Esophagus muscularis mucosa (tissue), 4 donors: ENCODE measurements at regions not wholly inside any gene's neighbourhood (a gene's known extent, or its start where the extent isn't known, plus 50 kb on each side); places are given as distances from the start of the nearest gene placed in this dataset.
A peak's percentile ranks its signal among the peaks of the same experiment; 100 is the strongest.

ENCODE experiments used
- DNase-seq: peaks from one replicate; pipeline ENCODE4 v3.0.0-alpha.2; 2017; ENCODE audit errors: extremely low spot score
- H3K27ac ChIP-seq, 4 donors: fragments of 200-600 bp; sonication (generic); replicated peaks in 1 of 4; 1 replicate in 3 of 4; 2 replicates in 1 of 4; pipeline ENCODE4 v1.5.1; 2016 to 2019; ENCODE audit warnings: mild to moderate bottlenecking in 1 of 4
- H3K27me3 ChIP-seq, 4 donors: fragments of 200-600 bp; sonication (generic); one replicate each; pipeline versions ENCODE4 v1.5.1 to v1.6.0; 2016 to 2019
- H3K36me3 ChIP-seq, 4 donors: fragments of 200-600 bp; sonication (generic); one replicate each; pipeline ENCODE4 v1.5.1; 2016 to 2019
- H3K4me1 ChIP-seq, 4 donors: fragments of 200-600 bp; sonication (generic); one replicate each; pipeline ENCODE4 v1.5.1; 2016 to 2019
- H3K4me3 ChIP-seq, 4 donors: fragments of 200-600 bp; sonication (generic); 1 replicate in 2 of 4; 2 replicates in 2 of 4; pipeline ENCODE4 v1.5.1; 2016 to 2019; ENCODE audit warnings: mild to moderate bottlenecking in 4 of 4, moderate library complexity in 1 of 4
- H3K9me3 ChIP-seq, 4 donors: fragments of 200-600 bp; sonication (generic); 1 replicate in 3 of 4; 2 replicates in 1 of 4; pipeline ENCODE4 v1.5.1; 2016 to 2019
- CTCF ChIP-seq, 3 experiments: fragments of 200-600 bp in 2 of 3; fragments of 450-650 bp in 1 of 3; sonication (generic) in 2 of 3; IDR thresholded peaks; one replicate each; pipeline ENCODE4 v1.5.1; 2017 to 2019; ENCODE audit warnings: antibody characterized with exemption in 3 of 3, mild to moderate bottlenecking in 2 of 3, moderate library complexity in 1 of 3
- EP300 ChIP-seq: sonication (generic); formaldehyde crosslinking; IDR thresholded peaks from one replicate; pipeline ENCODE4 v1.6.1; 2017; ENCODE audit warnings: antibody characterized with exemption
- POLR2A ChIP-seq: fragments of 450-650 bp; IDR thresholded peaks from one replicate; pipeline ENCODE4 v1.6.1; 2017; ENCODE audit warnings: antibody characterized with exemption, moderate library complexity, mild to moderate bottlenecking, low read depth
- POLR2AphosphoS5 ChIP-seq, 2 donors: sonication (generic); formaldehyde crosslinking; IDR thresholded peaks; one replicate each; pipeline ENCODE4 v1.6.1; 2017; ENCODE audit warnings: antibody characterized with exemption in 2 of 2
- WGBS: methylation state at CpG from one replicate; pipeline ENCODE4 v1.1.5; 2018; 5-methylcytosine and 5-hydroxymethylcytosine counted together
- intact Hi-C: fragments of 100-400 bp; cut with DNase I; formaldehyde crosslinking; loops from one replicate; pipeline ENCODE4 v1.15.1; 2023

- H3K27ac ChIP-seq, result no peak overlapping the region
- H3K27me3 ChIP-seq, result no peaks in the 10 kb centered on the region
- H3K9me3 ChIP-seq, result no peaks in the 10 kb centered on the region
- intact Hi-C loops, result no loop called here
- H3K36me3 ChIP-seq, result no peaks in the 10 kb centered on the region
- peak; percentile 47 for DNase-seq
- 17% methylated on average over 1 of the region's 1 CpG for WGBS
- H3K4me1 ChIP-seq, result peaks cover 12 to 36% (median 29%) of the 10 kb centered on the region in 4 donors
- no peak for TF ChIP-seq POLR2AphosphoS5 (IDR thresholded peaks at IDR 0.05)
- TF ChIP-seq CTCF (IDR thresholded peaks at IDR 0.05), result no peak
- no peak for TF ChIP-seq POLR2A
- TF ChIP-seq EP300, result no peak
- no peak overlapping the region for H3K4me3 ChIP-seq
Measured at GRCh38 chr7:42702647-42703046, 209.2 kb downstream of the C7orf25 start.

DNA sequence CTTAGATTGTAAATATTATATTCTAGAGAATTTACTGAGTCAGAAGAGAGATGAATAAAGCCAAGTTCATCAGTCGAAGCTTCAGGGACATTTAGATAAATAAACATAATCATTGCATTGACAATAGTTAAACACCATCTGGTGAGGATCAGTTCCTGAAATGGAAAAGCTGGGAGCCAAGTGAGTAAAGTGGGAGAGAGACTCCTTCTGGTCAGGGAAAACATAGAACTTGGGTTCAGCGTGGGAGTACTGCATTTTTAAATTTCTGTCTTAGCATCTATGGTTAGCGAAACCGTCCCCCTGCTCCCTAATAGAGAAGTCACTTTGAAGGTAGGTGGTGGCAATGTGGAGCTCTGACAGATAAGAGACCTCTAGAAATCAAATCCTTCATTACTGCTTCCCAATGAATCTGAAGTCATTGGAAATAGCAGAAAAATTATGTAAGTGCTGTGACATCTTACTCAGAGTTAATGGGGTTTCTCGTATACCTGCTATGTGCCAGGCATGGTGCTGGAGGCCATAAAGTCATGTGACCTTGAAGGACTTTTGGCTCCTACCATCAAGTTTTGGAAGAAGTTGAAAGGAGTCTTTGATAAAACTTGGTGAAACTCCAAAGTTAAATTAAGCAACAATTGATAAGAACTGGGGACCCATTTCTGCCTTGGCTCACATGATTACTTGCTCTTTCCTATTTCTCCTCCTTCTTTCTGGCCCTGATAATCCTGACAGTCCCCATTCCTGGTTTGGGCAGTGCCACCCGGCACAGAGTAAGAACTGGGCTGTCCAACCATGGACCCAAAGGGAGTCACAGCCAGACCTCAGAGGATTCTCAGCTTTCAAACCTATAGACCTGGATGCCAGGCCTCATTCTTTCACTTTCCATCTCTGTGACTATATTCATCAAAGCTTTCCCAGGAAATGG, 211.2 kb downstream of the C7orf25 start:
- Histone ChIP-seq H3K4me3 (no peak overlapping the region), H3K27me3 (no peaks in the 10 kb centered on the region), H3K9me3 (no peaks in the 10 kb centered on the region), H3K4me1 (peaks cover 12 to 50% (median 31%) of the 10 kb centered on the region in 4 donors), H3K27ac (peak overlapping the region in 1 of 4 donors; percentile 37), H3K36me3 (no peaks in the 10 kb centered on the region)
- WGBS, result 46% methylated on average over 6 of the region's 6 CpGs
- intact Hi-C loops, result no loop called here
- peak; percentile 66 for DNase-seq
- peak; percentile 16 to 27 (median 25) for TF ChIP-seq CTCF (IDR thresholded peaks at IDR 0.05)
- no peak for TF ChIP-seq EP300
- no peak for TF ChIP-seq POLR2AphosphoS5 (IDR thresholded peaks at IDR 0.05)
- no peak for TF ChIP-seq POLR2A

GRCh38 chr7:42699380-42700178, 212.3 kb downstream of the C7orf25 start:
- peak overlapping the region in 3 of 4 donors; percentile 16 to 40 (median 40) for H3K27ac ChIP-seq
- H3K4me1 ChIP-seq, result peaks cover 16 to 58% (median 40%) of the 10 kb centered on the region in 4 donors
- intact Hi-C loops, result loop anchor here (10.0 kb wide), 1 partner anchor 125 kb away; no protein-coding TSS in a partner anchor
- WGBS, result 46% methylated on average over 11 of the region's 11 CpGs
- no peak overlapping the region for H3K4me3 ChIP-seq
- H3K36me3 ChIP-seq, result no peaks in the 10 kb centered on the region
- peak; percentile 39 for DNase-seq
- H3K27me3 ChIP-seq, result no peaks in the 10 kb centered on the region
- no peak for TF ChIP-seq POLR2AphosphoS5 (IDR thresholded peaks at IDR 0.05)
- TF ChIP-seq EP300, result no peak
- TF ChIP-seq CTCF (IDR thresholded peaks at IDR 0.05), result no peak
- no peak for TF ChIP-seq POLR2A
- H3K9me3 ChIP-seq, result no peaks in the 10 kb centered on the region

GRCh38 chr7:42698600-42699374, 213.1 kb downstream of the C7orf25 start:
- DNase-seq, result peak; percentile 26
- no peaks in the 10 kb centered on the region for H3K9me3 ChIP-seq
- intact Hi-C loops, result loop anchor here (10.0 kb wide), 1 partner anchor 126 kb away; no protein-coding TSS in a partner anchor
- no peak overlapping the region for H3K27ac ChIP-seq
- no peak overlapping the region for H3K4me3 ChIP-seq
- 74% methylated on average over 7 of the region's 7 CpGs for WGBS
- peaks cover 16 to 58% (median 40%) of the 10 kb centered on the region in 4 donors for H3K4me1 ChIP-seq
- TF ChIP-seq CTCF (IDR thresholded peaks at IDR 0.05) (no peak), POLR2AphosphoS5 (IDR thresholded peaks at IDR 0.05) (no peak), POLR2A (no peak), EP300 (no peak)
- no peaks in the 10 kb centered on the region for H3K27me3 ChIP-seq
- H3K36me3 ChIP-seq, result no peaks in the 10 kb centered on the region
